GM23248 (cell line): ENCODE measurements at regions not wholly inside any gene's neighbourhood (a gene's known extent, or its start where the extent isn't known, plus 50 kb on each side); places are given as distances from the start of the nearest gene placed in this dataset.

Experiments
- EZH2 ChIP-seq: fragments of 200-600 bp; sonication (generic); IDR thresholded peaks from 2 replicates; pipeline ENCODE4 v1.6.1; 2018; ENCODE audit warnings: antibody characterized with exemption, mild to moderate bottlenecking; ENCODE audit not compliant: insufficient read depth, poor library complexity, severe bottlenecking
- EZH2phosphoT487 ChIP-seq: fragments of 200-600 bp; sonication (generic); IDR thresholded peaks from 2 replicates; pipeline ENCODE4 v1.6.1; 2018; ENCODE audit warnings: antibody characterized with exemption, moderate library complexity, mild to moderate bottlenecking, low read depth; ENCODE audit not compliant: insufficient read depth

DNA sequence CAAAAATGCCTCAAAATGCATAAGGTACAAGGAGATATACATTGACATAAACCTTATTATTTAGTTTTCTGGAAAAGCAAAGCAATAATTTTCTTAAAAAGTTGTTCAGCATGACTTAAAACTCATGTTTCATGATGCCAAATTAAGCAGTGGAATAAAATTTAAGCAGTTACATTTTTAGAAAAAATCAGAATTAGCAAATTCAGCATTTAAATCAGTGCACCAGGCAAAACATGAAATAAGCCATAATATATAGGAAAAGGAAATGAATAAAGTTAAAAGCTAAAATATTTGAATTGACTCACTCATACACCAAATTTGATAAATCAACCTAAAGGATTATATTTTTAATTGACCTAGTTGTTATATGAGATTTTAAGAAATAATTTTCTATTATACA, 795.1 kb upstream of the CDH6 start:
- no peak for TF ChIP-seq EZH2phosphoT487
- no peak for TF ChIP-seq EZH2
